ENCODE measurements at regions not wholly inside any gene's neighbourhood (a gene's known extent, or its start where the extent isn't known, plus 50 kb on each side); places are given as distances from the start of the nearest gene placed in this dataset.

GRCh38 chr6:131492932-131493573 lies 80.0 kb upstream of the ARG1 start:
- Histone ChIP-seq H2BK20ac (ENCODE audit: low read length) (0 out of 2 replicates have a peak overlapping the region, but pooled peaks have one; percentile 38), H3K4me3 (ENCODE audit: extremely low read depth in 1 of 4, insufficient read depth in 2 of 4, low read depth in 3 of 4, low read length in 4 of 4) (no peak overlapping the region), H3K27me3 (replicated peaks in 1 of 4; ENCODE audit: control insufficient read depth in 3 of 4, extremely low read depth in 1 of 4, insufficient read depth in 3 of 4, low read length in 3 of 4) (no peaks in the 10 kb centered on the region), H4K5ac (ENCODE audit: insufficient read length, low read depth, low read length) (no peak overlapping the region), H4K8ac (ENCODE audit: extremely low read depth, insufficient read depth, low read length) (no peak overlapping the region), H3K4me1 (replicated peaks in 1 of 4; ENCODE audit: control insufficient read depth in 3 of 4, insufficient read depth in 4 of 4, low read length in 3 of 4) (peaks cover 0 to 3% (median 0%) of the 10 kb centered on the region in 4 experiments; a peak in 1 of 7 replicates), H2AFZ (ENCODE audit: low read length) (no peak overlapping the region), H3K79me1 (ENCODE audit: low read depth, low read length) (no peaks in the 10 kb centered on the region), H3K36me3 (ENCODE audit: control insufficient read depth in 2 of 4, insufficient read depth in 4 of 4, low read length in 3 of 4) (no peaks in the 10 kb centered on the region; a peak in 1 of 8 replicates), H3K27ac (ENCODE audit: low read depth, low read length) (no peak overlapping the region), H2BK15ac (ENCODE audit: low read length) (no peak overlapping the region), H2BK12ac (ENCODE audit: low read depth, low read length) (no peak overlapping the region), H4K20me1 (replicated peaks in 1 of 2; ENCODE audit: control insufficient read depth in 1 of 2, insufficient read depth in 2 of 2, low read length in 2 of 2) (no peaks in the 10 kb centered on the region), H2BK5ac (ENCODE audit: low read depth, low read length) (no peak overlapping the region), H3K9ac (replicated peaks in 1 of 4; ENCODE audit: extremely low read depth in 1 of 4, low read depth in 3 of 4, low read length in 3 of 4) (no peak overlapping the region), H3K4me2 (ENCODE audit: insufficient read depth in 1 of 2, low read depth in 2 of 2, low read length in 2 of 2) (no peak overlapping the region), H2BK120ac (replicated peaks; ENCODE audit: low read depth, low read length) (no peak overlapping the region), H3K23me2 (ENCODE audit: low read depth, low read length) (no peaks in the 10 kb centered on the region), H3K9me3 (ENCODE audit: insufficient read depth in 2 of 2, low read depth in 1 of 2, low read length in 1 of 2) (no peaks in the 10 kb centered on the region), H3K56ac (replicated peaks; ENCODE audit: insufficient read length, low read depth, low read length) (no peak overlapping the region), H3K18ac (ENCODE audit: extremely low read depth, low read length) (peak overlapping the region; percentile 21; the same call in 1 of the 2 replicates), H3K4ac (replicated peaks; ENCODE audit: insufficient read length, low read depth, low read length) (peak overlapping the region; percentile 42), H2AK5ac (ENCODE audit: low read depth, low read length) (no peak overlapping the region), H4K91ac (replicated peaks; ENCODE audit: insufficient read length, low read length) (no peak overlapping the region), H3K23ac (ENCODE audit: insufficient read length) (no peak overlapping the region), H3K14ac (ENCODE audit: insufficient read length) (no peak overlapping the region), H3K79me2 (ENCODE audit: control insufficient read depth in 1 of 2, insufficient read depth in 2 of 2, low read length in 2 of 2) (no peaks in the 10 kb centered on the region)
- 93% methylated on average over 4 of the region's 4 CpGs; no CpG with 5 or more reads in 1 of the 2 experiments for WGBS, 2 experiments (ENCODE audit: extremely low coverage in 1 of 2, insufficient coverage in 1 of 2, insufficient read length in 1 of 2, insufficient replicate concordance in 2 of 2, low coverage in 1 of 2, low lambda C conversion rate in 2 of 2, missing lambda C conversion rate in 1 of 2)
- DNase-seq (ENCODE audit: low read depth in 1 of 2, low spot score in 2 of 2) (no peak), FAIRE-seq (no peak)
- CTCF ChIA-PET (ENCODE audit: partially characterized antibody) = interaction anchor here (1.1 to 5.2 kb wide), 5 partner anchors 27 to 290 kb away, joined by 4 to 31 read pairs (median 8); no protein-coding TSS in a partner anchor
- POLR2A ChIA-PET (ENCODE audit: partially characterized antibody) = no interaction called here
- TF ChIP-seq JUND (IDR thresholded peaks at IDR 0.05; ENCODE audit: low read length) (no peak), SAP30 (IDR thresholded peaks at IDR 0.05; ENCODE audit: insufficient read depth, insufficient replicate concordance, low read length) (no peak), E2F6 (IDR thresholded peaks at IDR 0.05) (no peak), ZNF274 (IDR thresholded peaks at IDR 0.05; ENCODE audit: borderline replicate concordance, extremely low read depth, low read length) (no peak), SP2 (IDR thresholded peaks at IDR 0.05; ENCODE audit: low read length) (no peak), RFX5 (IDR thresholded peaks at IDR 0.05; ENCODE audit: borderline replicate concordance, low read depth, low read length) (no peak)
